ENCODE measurements at regions not wholly inside any gene's neighbourhood (a gene's known extent, or its start where the extent isn't known, plus 50 kb on each side); places are given as distances from the start of the nearest gene placed in this dataset.

DNA sequence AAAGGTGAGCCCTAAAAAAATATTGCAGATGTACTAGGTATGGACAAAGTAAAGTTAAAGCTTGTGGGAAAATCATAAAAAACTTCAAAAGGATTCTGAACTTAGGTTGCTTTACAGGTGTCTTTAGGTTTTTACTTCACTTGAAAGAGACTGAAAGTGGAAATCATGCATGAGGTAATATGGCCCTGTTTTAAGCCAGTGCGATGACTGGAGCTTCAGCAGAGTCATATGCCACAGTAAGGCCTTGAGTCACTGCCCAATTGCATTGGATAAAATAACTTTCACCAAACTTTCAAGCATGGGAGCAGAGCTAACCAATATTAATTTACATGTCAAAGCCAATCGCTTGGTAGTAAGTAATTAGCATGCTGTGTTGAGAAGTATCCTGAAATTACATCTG lies 63.9 kb upstream of the TMEM260 start:
- Histone ChIP-seq H3K9me3 (no peaks in the 10 kb centered on the region), H3K27ac (no peak overlapping the region), H3K27me3 (peaks cover 0 to 8% of the 10 kb centered on the region in 2 donors), H3K36me3 (no peaks in the 10 kb centered on the region), H3K4me3 (no peak overlapping the region), H3K4me1 (no peaks in the 10 kb centered on the region)
- TF ChIP-seq, protein P1, sequence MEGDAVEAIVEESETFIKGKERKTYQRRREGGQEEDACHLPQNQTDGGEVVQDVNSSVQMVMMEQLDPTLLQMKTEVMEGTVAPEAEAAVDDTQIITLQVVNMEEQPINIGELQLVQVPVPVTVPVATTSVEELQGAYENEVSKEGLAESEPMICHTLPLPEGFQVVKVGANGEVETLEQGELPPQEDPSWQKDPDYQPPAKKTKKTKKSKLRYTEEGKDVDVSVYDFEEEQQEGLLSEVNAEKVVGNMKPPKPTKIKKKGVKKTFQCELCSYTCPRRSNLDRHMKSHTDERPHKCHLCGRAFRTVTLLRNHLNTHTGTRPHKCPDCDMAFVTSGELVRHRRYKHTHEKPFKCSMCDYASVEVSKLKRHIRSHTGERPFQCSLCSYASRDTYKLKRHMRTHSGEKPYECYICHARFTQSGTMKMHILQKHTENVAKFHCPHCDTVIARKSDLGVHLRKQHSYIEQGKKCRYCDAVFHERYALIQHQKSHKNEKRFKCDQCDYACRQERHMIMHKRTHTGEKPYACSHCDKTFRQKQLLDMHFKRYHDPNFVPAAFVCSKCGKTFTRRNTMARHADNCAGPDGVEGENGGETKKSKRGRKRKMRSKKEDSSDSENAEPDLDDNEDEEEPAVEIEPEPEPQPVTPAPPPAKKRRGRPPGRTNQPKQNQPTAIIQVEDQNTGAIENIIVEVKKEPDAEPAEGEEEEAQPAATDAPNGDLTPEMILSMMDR (IDR thresholded peaks at IDR 0.05) = no peak
- no peak for TF ChIP-seq EP300 (IDR thresholded peaks at IDR 0.05)
- 81 to 95% methylated on average over 2 of the region's 2 CpGs for WGBS, 2 donors
- DNase-seq (ENCODE audit: low spot score in 2 of 2) = no peak

DNA sequence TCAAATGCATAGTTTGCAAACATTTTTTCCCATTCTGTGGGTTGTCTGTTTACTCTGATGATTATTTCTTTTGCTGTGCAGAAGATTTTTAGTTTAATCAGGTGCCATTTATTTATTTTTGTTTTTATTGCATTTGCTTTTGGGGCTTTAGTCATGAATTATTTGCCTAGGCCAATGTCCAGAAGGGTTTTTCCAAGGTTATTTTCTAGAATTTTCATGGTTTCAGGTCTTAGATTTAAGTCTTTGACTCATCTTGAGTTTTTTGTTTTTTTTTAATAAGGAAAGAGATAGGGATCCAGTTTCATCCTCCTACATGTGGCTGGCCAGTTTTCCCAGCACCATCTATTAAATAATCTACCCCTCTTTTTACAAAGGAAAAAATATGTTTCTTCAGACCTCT lies 57.2 kb upstream of the TMEM260 start:
- H3K27ac ChIP-seq = no peak overlapping the region
- H3K36me3 ChIP-seq = no peaks in the 10 kb centered on the region
- DNase-seq (ENCODE audit: low spot score in 2 of 2) = no peak
- no peaks in the 10 kb centered on the region for H3K4me1 ChIP-seq
- H3K9me3 ChIP-seq = no peaks in the 10 kb centered on the region
- TF ChIP-seq, protein P1 (IDR thresholded peaks at IDR 0.05) = no peak
- TF ChIP-seq POLR2A (IDR thresholded peaks at IDR 0.05) = no peak
- no peak for TF ChIP-seq EP300 (IDR thresholded peaks at IDR 0.05)
- H3K27me3 ChIP-seq = peaks cover 0 to 20% of the 10 kb centered on the region in 2 donors
- H3K4me3 ChIP-seq = no peak overlapping the region

DNA sequence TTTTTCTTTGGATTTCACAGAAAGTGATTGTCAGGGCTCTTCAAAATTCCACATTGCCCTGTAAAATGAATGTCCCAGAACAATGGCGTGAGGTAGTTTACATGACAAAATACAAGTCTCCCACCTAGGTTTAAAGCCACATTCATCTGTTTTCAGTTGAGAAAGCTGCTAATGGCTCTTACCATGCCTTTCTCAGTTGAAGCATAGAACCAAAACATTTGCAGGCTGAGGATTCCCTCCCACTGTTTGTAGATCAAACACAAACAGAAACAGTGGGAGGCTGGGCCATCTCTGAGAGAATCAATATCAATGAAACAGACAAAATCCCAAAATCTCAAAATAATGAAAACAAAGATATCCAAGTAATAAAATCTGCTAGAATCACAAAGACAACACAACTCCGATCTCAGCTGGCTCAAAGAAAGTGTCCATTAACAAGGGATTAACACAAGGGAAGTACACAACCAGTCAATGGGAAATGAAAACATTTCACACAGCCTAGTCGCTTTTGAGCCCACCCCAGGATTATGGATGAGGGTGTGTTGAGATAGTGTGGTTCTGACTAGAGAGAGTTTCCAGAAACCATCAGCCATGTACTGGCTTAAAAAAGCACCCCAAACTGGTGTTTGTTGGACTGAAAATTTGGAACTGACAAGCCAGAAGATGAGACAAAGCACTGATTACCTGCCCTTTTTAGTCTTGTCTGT lies 54.5 kb upstream of the TMEM260 start:
- 28 to 40% methylated on average over 3 of the region's 3 CpGs for WGBS, 2 donors
- no peak overlapping the region for H3K27ac ChIP-seq
- H3K27me3 ChIP-seq = peaks cover 0 to 11% of the 10 kb centered on the region in 2 donors
- H3K36me3 ChIP-seq = no peaks in the 10 kb centered on the region
- TF ChIP-seq EP300 (IDR thresholded peaks at IDR 0.05) (no peak), POLR2A (IDR thresholded peaks at IDR 0.05) (no peak)
- TF ChIP-seq, protein P1 (IDR thresholded peaks at IDR 0.05) = no peak
- no peaks in the 10 kb centered on the region for H3K9me3 ChIP-seq
- DNase-seq (ENCODE audit: low spot score in 2 of 2) = no peak
- no peaks in the 10 kb centered on the region for H3K4me1 ChIP-seq
- H3K4me3 ChIP-seq = no peak overlapping the region

DNA sequence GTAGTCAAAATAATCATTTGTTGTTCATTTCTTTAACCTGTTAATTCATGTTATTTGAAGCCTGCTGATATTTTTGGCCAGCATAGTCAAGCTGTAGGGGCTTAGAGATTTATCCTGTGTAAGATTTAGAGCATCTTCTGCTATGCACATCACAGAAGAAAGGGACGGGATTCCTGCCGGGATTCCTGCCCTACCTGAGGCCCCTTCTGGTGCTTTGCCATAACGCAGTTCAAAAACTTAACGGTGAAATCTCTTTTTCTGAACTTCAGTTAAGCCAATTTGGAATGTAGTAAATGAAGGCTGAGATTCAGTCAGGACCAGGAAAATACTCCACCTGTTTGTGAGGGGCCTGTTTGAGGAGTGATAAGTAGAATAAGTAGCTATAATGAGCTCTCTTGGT lies 50.7 kb upstream of the TMEM260 start:
- Histone ChIP-seq H3K4me3 (no peak overlapping the region), H3K27ac (no peak overlapping the region), H3K9me3 (no peaks in the 10 kb centered on the region), H3K27me3 (peaks cover 0 to 4% of the 10 kb centered on the region in 2 donors), H3K4me1 (no peaks in the 10 kb centered on the region), H3K36me3 (no peaks in the 10 kb centered on the region)
- TF ChIP-seq POLR2A (IDR thresholded peaks at IDR 0.05) = no peak
- TF ChIP-seq, protein P1 (IDR thresholded peaks at IDR 0.05) = no peak
- no peak for TF ChIP-seq EP300 (IDR thresholded peaks at IDR 0.05)
- DNase-seq (ENCODE audit: low spot score in 2 of 2) = no peak
- WGBS, 2 donors = 52 to 55% methylated on average over 4 of the region's 4 CpGs

All from tibial nerve (tissue), 4 donors.